Effector memory CD4-positive, alpha-beta T cell (primary cell): ENCODE measurements at regions not wholly inside any gene's neighbourhood (a gene's known extent, or its start where the extent isn't known, plus 50 kb on each side); places are given as distances from the start of the nearest gene placed in this dataset.

Experiments
- DNase-seq, 3 donors: peaks; one replicate each; pipeline ENCODE4 v3.0.0-alpha.2; 2020
- H3K27ac ChIP-seq: 2 replicates; pipeline ENCODE4 v1.7.0; 2013; ENCODE audit warnings: mild to moderate bottlenecking, low read length, moderate library complexity; ENCODE audit not compliant: insufficient read depth, poor library complexity, severe bottlenecking
- H3K27me3 ChIP-seq: replicated peaks from 2 replicates; pipeline ENCODE4 v1.7.0; 2013; ENCODE audit warnings: mild to moderate bottlenecking, low read length; ENCODE audit not compliant: insufficient read depth, control insufficient read depth, poor library complexity, severe bottlenecking
- H3K36me3 ChIP-seq: 2 replicates; pipeline ENCODE4 v1.7.0; 2013; ENCODE audit warnings: mild to moderate bottlenecking, low read length, moderate library complexity; ENCODE audit not compliant: control insufficient read depth, insufficient read depth
- H3K4me1 ChIP-seq: 2 replicates; pipeline ENCODE4 v1.7.0; 2013; ENCODE audit warnings: low read length, mild to moderate bottlenecking; ENCODE audit not compliant: control insufficient read depth, insufficient read depth, poor library complexity, severe bottlenecking
- H3K4me3 ChIP-seq: 2 replicates; pipeline ENCODE4 v1.7.0; 2013; ENCODE audit warnings: low read length, low read depth, mild to moderate bottlenecking; ENCODE audit not compliant: insufficient read depth, poor library complexity, severe bottlenecking
- H3K9me3 ChIP-seq: 2 replicates; pipeline ENCODE4 v1.7.0; 2013; ENCODE audit warnings: mild to moderate bottlenecking, low read length, moderate library complexity; ENCODE audit not compliant: control insufficient read depth

DNA sequence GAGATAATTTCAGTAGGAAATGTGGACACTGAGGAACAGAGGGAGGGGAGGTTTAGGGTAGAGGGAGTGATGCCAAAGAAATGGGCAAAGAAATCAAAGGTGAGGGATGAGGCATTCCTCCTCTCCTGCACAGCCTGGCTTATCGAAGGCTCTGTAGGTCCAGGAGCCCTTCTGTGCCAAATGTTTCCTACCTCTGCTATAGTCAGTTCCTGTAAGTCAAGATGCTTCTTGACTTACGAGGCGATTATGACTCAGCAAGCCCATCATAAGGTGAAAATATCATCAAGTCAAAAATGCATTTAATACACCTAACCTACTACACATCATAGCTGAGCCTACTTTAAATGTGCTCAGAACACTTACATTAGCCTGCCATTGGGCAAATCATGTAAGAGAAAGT is 60.0 kb upstream of the ARHGAP24 start:
- Histone ChIP-seq H3K9me3 (no peaks in the 10 kb centered on the region), H3K4me1 (no peaks in the 10 kb centered on the region), H3K4me3 (no peak overlapping the region), H3K27me3 (no peaks in the 10 kb centered on the region), H3K36me3 (no peaks in the 10 kb centered on the region), H3K27ac (no peak overlapping the region)
- DNase-seq: no peak

DNA sequence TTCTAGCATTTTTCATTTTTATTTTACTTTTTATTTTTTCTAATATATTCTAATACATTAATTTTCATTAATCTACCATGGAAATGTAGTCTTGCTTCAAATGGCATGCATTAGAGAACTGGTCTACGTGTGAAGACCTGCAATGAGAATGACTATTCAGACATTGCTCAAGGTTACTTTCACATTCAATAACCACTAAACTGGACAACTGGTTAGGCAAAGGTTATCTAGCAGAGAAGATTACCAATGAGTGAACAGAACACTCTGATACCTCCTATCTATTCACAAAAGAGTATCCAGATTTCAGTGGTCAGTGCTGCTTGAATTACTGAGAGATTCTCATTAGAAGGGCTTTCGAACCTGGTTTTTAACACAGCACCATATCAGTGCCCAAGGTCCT is 58.9 kb upstream of the ARHGAP24 start:
- DNase-seq: no peak

DNA sequence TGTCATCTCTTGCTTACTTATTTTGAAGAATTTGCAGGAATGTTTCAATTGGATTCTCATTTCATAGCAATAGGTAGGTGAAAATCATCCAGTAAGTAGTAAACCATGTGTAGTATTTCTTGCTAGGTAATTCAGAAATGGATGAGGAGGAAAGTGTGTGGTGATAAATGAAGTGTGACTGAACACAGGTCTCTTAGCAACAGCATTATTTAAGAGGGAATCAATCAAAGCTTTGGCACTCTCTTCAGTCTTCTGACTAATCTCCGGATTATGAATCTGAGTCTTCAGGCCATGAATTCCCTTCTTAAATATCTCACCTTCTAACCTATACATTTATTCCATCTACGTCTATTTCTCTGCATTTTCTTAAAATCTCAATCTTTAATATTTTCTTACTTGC is 55.8 kb upstream of the ARHGAP24 start:
- no peaks in the 10 kb centered on the region for H3K27me3 ChIP-seq
- H3K9me3 ChIP-seq: no peaks in the 10 kb centered on the region
- H3K27ac ChIP-seq: no peak overlapping the region
- H3K4me1 ChIP-seq: no peaks in the 10 kb centered on the region
- H3K36me3 ChIP-seq: no peaks in the 10 kb centered on the region
- H3K4me3 ChIP-seq: no peak overlapping the region
- DNase-seq: no peak

More for the DNA sequence above, 58.9 kb upstream of the ARHGAP24 start:
- no peak overlapping the region for H3K4me3 ChIP-seq
- H3K27me3 ChIP-seq: no peaks in the 10 kb centered on the region
- H3K4me1 ChIP-seq: no peaks in the 10 kb centered on the region
- H3K27ac ChIP-seq: no peak overlapping the region
- no peaks in the 10 kb centered on the region for H3K36me3 ChIP-seq
- no peaks in the 10 kb centered on the region for H3K9me3 ChIP-seq

DNA sequence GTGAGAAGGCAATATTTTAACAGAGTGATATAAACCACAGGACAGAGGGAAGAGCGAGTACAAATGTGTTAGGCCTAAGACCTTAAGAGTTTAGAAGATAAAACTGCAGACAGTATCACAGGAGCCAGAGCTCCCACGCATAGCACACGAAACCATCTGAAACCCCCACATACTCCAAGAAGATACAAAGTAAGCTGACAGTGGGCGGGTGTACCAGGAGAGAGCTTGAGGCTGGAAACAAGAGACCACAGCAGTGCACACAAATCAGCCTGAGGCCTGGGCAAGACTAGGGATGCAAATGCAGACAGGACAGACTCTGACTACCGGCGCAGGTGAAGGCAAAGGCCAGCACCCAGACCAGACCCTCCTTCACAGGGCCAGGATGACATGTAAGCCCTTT is 54.1 kb upstream of the ARHGAP24 start:
- no peak for DNase-seq
- Histone ChIP-seq H3K4me1 (no peaks in the 10 kb centered on the region), H3K9me3 (no peaks in the 10 kb centered on the region), H3K36me3 (no peaks in the 10 kb centered on the region), H3K27ac (no peak overlapping the region), H3K4me3 (no peak overlapping the region), H3K27me3 (no peaks in the 10 kb centered on the region)

DNA sequence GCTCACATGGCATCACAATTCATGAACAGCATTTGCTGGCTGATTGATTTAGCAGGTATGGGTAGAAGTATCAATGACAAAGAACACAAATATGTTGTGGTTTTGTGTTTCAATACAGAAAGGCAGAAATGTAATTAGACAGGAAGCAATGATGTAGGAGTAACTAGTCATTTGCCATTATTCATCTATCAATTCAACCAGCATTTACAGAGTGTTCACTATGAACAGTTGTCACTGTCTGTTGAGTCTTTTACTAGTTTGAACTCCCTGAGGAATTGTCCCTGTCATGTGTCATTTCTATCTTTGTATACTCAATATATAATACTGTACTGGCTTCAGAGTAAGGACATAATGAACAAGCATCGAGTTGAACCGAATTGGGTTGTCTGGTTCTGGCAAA is 51.5 kb upstream of the ARHGAP24 start:
- no peaks in the 10 kb centered on the region for H3K9me3 ChIP-seq
- H3K4me1 ChIP-seq: no peaks in the 10 kb centered on the region
- no peak overlapping the region for H3K4me3 ChIP-seq
- no peaks in the 10 kb centered on the region for H3K36me3 ChIP-seq
- no peak overlapping the region for H3K27ac ChIP-seq
- no peaks in the 10 kb centered on the region for H3K27me3 ChIP-seq
- DNase-seq: no peak
